DOHH2 (cell line): ENCODE measurements at regions not wholly inside any gene's neighbourhood (a gene's known extent, or its start where the extent isn't known, plus 50 kb on each side); places are given as distances from the start of the nearest gene placed in this dataset.

Experiments
- EZH2phosphoT487 ChIP-seq: fragments of 200-600 bp; sonication (generic); IDR thresholded peaks from 2 replicates; pipeline ENCODE4 v1.6.1; 2017; ENCODE audit warnings: borderline replicate concordance, mild to moderate bottlenecking, antibody characterized with exemption, low read length, moderate library complexity, mixed read lengths
- TF ChIP-seq, protein P1 (sequence below): fragments of 200-600 bp; sonication (generic); IDR thresholded peaks from one replicate; pipeline ENCODE4 v1.5.1; 2014; ENCODE audit warnings: antibody characterized with exemption, mild to moderate bottlenecking, low read depth, low read length; ENCODE audit not compliant: poor library complexity, severe bottlenecking

DNA sequence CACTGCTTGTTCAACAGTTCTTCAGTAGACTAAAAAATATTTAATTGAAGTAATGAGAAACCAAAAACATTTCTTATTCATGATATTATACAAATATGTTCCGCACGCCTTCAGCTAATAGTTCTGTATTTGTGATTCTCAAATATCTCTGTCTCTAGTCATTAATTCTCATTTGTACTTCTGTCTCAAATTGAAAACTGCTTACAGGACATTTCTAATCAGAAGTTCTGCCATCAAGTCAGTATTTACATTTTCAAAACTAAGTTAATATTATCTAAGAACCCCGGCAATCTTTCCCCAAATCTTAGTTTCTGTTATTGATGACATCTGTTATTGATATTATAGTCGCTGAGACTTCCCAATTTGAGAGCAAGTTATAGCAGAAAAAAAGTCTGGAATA, 78.6 kb upstream of the PGRMC2 start:
- TF ChIP-seq, protein P1, sequence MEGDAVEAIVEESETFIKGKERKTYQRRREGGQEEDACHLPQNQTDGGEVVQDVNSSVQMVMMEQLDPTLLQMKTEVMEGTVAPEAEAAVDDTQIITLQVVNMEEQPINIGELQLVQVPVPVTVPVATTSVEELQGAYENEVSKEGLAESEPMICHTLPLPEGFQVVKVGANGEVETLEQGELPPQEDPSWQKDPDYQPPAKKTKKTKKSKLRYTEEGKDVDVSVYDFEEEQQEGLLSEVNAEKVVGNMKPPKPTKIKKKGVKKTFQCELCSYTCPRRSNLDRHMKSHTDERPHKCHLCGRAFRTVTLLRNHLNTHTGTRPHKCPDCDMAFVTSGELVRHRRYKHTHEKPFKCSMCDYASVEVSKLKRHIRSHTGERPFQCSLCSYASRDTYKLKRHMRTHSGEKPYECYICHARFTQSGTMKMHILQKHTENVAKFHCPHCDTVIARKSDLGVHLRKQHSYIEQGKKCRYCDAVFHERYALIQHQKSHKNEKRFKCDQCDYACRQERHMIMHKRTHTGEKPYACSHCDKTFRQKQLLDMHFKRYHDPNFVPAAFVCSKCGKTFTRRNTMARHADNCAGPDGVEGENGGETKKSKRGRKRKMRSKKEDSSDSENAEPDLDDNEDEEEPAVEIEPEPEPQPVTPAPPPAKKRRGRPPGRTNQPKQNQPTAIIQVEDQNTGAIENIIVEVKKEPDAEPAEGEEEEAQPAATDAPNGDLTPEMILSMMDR = no peak
- no peak for TF ChIP-seq EZH2phosphoT487
